PC-9 (cell line): ENCODE measurements at regions not wholly inside any gene's neighbourhood (a gene's known extent, or its start where the extent isn't known, plus 50 kb on each side); places are given as distances from the start of the nearest gene placed in this dataset.

Experiments
- CTCF ChIP-seq: fragments of 200-600 bp; sonication (generic); conservative IDR thresholded peaks from 2 replicates; pipeline ENCODE4 v1.6.1; 2017; ENCODE audit warnings: mixed run types, antibody characterized with exemption, mild to moderate bottlenecking, moderate library complexity
- EZH2 ChIP-seq: fragments of 200-600 bp; sonication (generic); IDR thresholded peaks from 2 replicates; pipeline ENCODE4 v1.8.0; 2017; ENCODE audit warnings: antibody characterized with exemption, low read depth

GRCh38 chr4:23083391-23083790 is 390.7 kb downstream of the GBA3 start:
- TF ChIP-seq CTCF: no peak
- no peak for TF ChIP-seq EZH2
